ENCODE measurements at regions not wholly inside any gene's neighbourhood (a gene's known extent, or its start where the extent isn't known, plus 50 kb on each side); places are given as distances from the start of the nearest gene placed in this dataset.

DNA sequence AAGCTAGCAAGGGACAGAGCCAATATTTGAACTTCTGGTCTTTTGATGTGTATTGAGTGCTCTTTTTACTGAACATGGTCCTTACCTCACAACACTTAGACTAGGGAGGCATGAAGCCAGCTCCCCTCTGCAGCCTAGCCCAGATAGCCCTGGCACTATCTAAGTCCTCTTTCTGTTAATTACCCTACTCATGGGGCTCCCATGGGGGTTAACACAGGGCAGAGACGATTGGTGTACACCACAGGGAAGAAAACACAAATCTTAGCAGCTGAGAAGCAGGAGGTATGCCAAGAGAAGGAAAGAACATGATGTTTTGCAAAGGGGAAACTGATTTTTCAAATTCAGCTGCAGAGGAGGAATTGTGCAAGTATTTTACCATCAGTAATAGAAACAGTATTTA lies 383.8 kb downstream of the TMEM232 start:
- 0% methylated on average over 1 of the region's 1 CpG for WGBS (ENCODE audit: insufficient coverage, insufficient replicate concordance, low lambda C conversion rate, missing lambda C conversion rate)
- H3K9me3 ChIP-seq (replicated peaks; ENCODE audit: control insufficient read depth, insufficient read depth, low read length), result no peaks in the 10 kb centered on the region
- intact Hi-C loops (cut with micrococcal nuclease; ENCODE audit: unreplicated experiment), result loop anchor here (5.0 kb wide), 1 partner anchor 65 kb away; no protein-coding TSS in a partner anchor

More for the DNA sequence above, 383.8 kb downstream of the TMEM232 start:
- Histone ChIP-seq H3K4me2 (ENCODE audit: control insufficient read depth, insufficient read depth) (no peak overlapping the region), H3K36me3 (ENCODE audit: control insufficient read depth in 2 of 2, insufficient read depth in 2 of 2, low read length in 1 of 2) (no peaks in the 10 kb centered on the region), H2AFZ (ENCODE audit: control insufficient read depth, low read depth, low read length) (no peak overlapping the region), H3K4me1 (ENCODE audit: control insufficient read depth, insufficient read depth, low read length) (no peaks in the 10 kb centered on the region), H4K20me1 (ENCODE audit: control insufficient read depth, insufficient read depth) (no peaks in the 10 kb centered on the region), H3K4me3 (no peak overlapping the region), H3K79me2 (ENCODE audit: control insufficient read depth, insufficient read depth, low read length) (no peaks in the 10 kb centered on the region), H3K9ac (ENCODE audit: control insufficient read depth, insufficient read depth, low read length) (no peak overlapping the region), H3K27ac (ENCODE audit: control insufficient read depth, insufficient read depth) (no peak overlapping the region), H3K27me3 (replicated peaks in 1 of 2; ENCODE audit: control insufficient read depth in 2 of 2, insufficient read depth in 2 of 2, low read length in 1 of 2) (no peaks in the 10 kb centered on the region)
- CTCF ChIA-PET, result interaction anchor here (1.2 kb wide), 1 partner anchor 10 kb away, joined by 4 read pairs; no protein-coding TSS in a partner anchor
- in situ Hi-C loops (cut with MboI), result no loop called here
- FAIRE-seq (no peak), DNase-seq (ENCODE audit: low read depth, low spot score) (no peak), ATAC-seq (no peak)
- TF ChIP-seq CHD1 (IDR thresholded peaks at IDR 0.05; ENCODE audit: low read depth, low read length) (no peak), NFXL1 (IDR thresholded peaks at IDR 0.05; ENCODE audit: borderline replicate concordance) (no peak), FOXM1 (IDR thresholded peaks at IDR 0.05; ENCODE audit: low read depth, low read length) (no peak), SRF (IDR thresholded peaks at IDR 0.05; ENCODE audit: low read depth in 2 of 2, low read length in 2 of 2) (no peak), TCF7 (IDR thresholded peaks at IDR 0.05; ENCODE audit: borderline replicate concordance) (no peak), TARDBP (IDR thresholded peaks at IDR 0.05; ENCODE audit: borderline replicate concordance) (no peak), NRF1 (conservative IDR thresholded peaks at IDR 0.05; ENCODE audit: low read depth, low read length) (no peak), ZZZ3 (IDR thresholded peaks at IDR 0.05; ENCODE audit: control insufficient read depth, insufficient read length, low read depth) (no peak), MEF2B (IDR thresholded peaks at IDR 0.05; ENCODE audit: partially characterized antibody, poor library complexity, severe bottlenecking) (no peak), DPF2 (IDR thresholded peaks at IDR 0.05) (no peak), ESRRA (IDR thresholded peaks at IDR 0.05; ENCODE audit: low read length) (no peak), NFIC (IDR thresholded peaks at IDR 0.05; ENCODE audit: low read depth, low read length) (no peak), KLF5 (IDR thresholded peaks at IDR 0.05; ENCODE audit: partially characterized antibody) (no peak), LARP7 (IDR thresholded peaks at IDR 0.05) (no peak), NR2F1 (conservative IDR thresholded peaks at IDR 0.05) (no peak), MYB (IDR thresholded peaks at IDR 0.05; ENCODE audit: borderline replicate concordance, low read depth, low read length) (no peak)
- TF ChIP-seq, protein P1, sequence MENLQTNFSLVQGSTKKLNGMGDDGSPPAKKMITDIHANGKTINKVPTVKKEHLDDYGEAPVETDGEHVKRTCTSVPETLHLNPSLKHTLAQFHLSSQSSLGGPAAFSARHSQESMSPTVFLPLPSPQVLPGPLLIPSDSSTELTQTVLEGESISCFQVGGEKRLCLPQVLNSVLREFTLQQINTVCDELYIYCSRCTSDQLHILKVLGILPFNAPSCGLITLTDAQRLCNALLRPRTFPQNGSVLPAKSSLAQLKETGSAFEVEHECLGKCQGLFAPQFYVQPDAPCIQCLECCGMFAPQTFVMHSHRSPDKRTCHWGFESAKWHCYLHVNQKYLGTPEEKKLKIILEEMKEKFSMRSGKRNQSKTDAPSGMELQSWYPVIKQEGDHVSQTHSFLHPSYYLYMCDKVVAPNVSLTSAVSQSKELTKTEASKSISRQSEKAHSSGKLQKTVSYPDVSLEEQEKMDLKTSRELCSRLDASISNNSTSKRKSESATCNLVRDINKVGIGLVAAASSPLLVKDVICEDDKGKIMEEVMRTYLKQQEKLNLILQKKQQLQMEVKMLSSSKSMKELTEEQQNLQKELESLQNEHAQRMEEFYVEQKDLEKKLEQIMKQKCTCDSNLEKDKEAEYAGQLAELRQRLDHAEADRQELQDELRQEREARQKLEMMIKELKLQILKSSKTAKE (IDR thresholded peaks at IDR 0.05; ENCODE audit: low read depth, poor library complexity, severe bottlenecking), result no peak
- TF ChIP-seq, protein P2, sequence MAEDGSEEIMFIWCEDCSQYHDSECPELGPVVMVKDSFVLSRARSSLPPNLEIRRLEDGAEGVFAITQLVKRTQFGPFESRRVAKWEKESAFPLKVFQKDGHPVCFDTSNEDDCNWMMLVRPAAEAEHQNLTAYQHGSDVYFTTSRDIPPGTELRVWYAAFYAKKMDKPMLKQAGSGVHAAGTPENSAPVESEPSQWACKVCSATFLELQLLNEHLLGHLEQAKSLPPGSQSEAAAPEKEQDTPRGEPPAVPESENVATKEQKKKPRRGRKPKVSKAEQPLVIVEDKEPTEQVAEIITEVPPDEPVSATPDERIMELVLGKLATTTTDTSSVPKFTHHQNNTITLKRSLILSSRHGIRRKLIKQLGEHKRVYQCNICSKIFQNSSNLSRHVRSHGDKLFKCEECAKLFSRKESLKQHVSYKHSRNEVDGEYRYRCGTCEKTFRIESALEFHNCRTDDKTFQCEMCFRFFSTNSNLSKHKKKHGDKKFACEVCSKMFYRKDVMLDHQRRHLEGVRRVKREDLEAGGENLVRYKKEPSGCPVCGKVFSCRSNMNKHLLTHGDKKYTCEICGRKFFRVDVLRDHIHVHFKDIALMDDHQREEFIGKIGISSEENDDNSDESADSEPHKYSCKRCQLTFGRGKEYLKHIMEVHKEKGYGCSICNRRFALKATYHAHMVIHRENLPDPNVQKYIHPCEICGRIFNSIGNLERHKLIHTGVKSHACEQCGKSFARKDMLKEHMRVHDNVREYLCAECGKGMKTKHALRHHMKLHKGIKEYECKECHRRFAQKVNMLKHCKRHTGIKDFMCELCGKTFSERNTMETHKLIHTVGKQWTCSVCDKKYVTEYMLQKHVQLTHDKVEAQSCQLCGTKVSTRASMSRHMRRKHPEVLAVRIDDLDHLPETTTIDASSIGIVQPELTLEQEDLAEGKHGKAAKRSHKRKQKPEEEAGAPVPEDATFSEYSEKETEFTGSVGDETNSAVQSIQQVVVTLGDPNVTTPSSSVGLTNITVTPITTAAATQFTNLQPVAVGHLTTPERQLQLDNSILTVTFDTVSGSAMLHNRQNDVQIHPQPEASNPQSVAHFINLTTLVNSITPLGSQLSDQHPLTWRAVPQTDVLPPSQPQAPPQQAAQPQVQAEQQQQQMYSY (CRISPR knock-in tag; IDR thresholded peaks at IDR 0.05), result no peak
- SMC1A ChIA-PET (ENCODE audit: uncharacterized antibody, unreplicated experiment), result interaction anchor here (1.0 kb wide), 1 partner anchor 11 kb away, joined by 3 read pairs; no protein-coding TSS in a partner anchor
- POLR2A ChIA-PET, result interaction anchor here (0.7 kb wide), 1 partner anchor 158 kb away, joined by 4 read pairs; no protein-coding TSS in a partner anchor
- BruUV-seq (replicated peaks), result no TSS peak
- RAD21 ChIA-PET (ENCODE audit: unreplicated experiment), result no interaction called here

Measured in GM12878 (cell line).